GM19043 (cell line): ENCODE measurements at regions not wholly inside any gene's neighbourhood (a gene's known extent, or its start where the extent isn't known, plus 50 kb on each side); places are given as distances from the start of the nearest gene placed in this dataset.

Experiments
- ATAC-seq: cut with Tn5 transposase; IDR thresholded peaks from one replicate; pipeline ENCODE4 v1.9.1; 2021; ENCODE audit warnings: low read depth; ENCODE audit not compliant: unreplicated experiment

GRCh38 chrX:39704590-39704989 lies 393.2 kb downstream of the BCOR start:
- no peak for ATAC-seq

DNA sequence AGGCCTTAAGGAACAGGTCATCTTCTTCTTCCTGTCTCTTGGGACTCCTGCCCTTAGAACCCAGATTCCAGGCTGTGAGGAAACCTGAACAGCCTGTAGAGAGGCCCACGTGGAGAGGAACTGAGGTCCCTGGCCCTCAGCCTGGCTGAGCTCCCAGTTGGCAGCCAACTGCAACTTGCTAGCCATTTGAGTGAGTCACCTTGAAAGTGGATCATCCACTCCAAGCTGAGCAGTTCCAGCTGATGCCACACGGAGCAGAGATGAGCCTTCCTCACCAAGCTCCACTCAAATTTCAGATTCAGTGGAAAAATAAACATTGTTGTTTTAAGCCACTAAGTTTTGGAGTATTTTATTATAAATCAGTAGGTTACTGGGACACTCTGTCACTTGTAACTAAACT lies 392.5 kb downstream of the BCOR start:
- ATAC-seq, result no peak

GRCh38 chrX:39709364-39709763 lies 388.4 kb downstream of the BCOR start:
- no peak for ATAC-seq

- ATAC-seq, result no peak
These were observed 387.9 kb downstream of the BCOR start for GRCh38 chrX:39709812-39710211.

DNA sequence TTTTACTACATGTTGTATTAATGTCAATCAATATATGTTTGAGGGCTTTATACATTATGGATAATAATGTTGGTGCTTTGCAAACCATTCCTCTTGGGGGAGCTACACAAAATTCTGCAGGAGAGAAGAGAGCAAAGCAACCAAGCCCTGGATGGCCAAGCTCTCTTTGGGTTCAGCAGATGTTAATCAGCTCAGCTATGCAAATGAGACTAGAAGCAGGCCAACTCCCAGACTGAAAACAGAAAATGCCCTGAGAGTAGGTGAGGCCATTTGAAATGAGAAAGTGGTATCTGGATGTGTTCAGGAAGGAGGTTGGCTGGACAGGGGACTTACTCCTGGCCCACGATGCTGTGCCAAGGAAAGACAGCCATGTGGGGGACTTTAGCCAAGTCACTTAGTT lies 387.0 kb downstream of the BCOR start:
- ATAC-seq, result no peak

GRCh38 chrX:39714471-39714870 lies 383.3 kb downstream of the BCOR start:
- ATAC-seq, result no peak

- no peak for ATAC-seq
These were observed 381.4 kb downstream of the BCOR start for GRCh38 chrX:39716401-39716800.

- ATAC-seq, result no peak
These were observed 380.8 kb downstream of the BCOR start for GRCh38 chrX:39716802-39717540.

DNA sequence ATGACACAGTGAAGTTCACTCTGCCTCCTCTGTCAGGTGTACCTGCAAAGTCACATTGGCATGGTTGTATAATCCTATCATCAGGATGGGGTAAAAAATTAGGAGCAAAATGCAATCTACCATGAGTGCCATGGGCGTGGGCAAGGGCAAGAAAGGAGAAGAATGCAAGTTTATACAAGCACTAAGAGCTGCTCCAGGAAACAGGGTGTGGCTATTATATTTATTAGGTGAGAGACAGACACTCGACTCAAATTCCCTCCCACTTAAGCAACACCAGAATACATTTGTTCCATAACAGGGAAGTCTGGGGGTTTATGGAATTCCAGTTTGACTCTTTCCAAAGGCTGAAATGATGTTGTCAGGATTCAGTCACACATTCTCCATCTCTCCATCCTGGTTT lies 378.8 kb downstream of the BCOR start:
- no peak for ATAC-seq

DNA sequence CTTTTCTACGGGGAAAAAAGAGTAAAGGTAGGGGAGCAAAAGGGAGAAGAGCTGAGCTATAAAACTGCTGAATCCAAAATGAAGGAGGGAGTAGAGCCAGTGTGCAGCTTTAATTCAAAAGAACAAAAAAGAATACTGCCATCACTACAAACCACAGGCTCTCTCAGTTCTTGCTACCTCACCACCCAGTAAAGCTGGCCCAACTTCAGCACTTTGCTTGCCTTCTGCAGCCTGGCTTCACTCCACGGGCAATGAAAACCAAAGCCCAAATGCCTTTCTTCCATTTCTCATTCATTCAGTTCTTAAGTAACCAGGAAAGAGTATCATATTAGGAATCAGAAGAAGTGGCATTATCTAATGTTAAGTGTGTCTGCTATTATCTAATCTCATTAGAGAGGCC lies 376.8 kb downstream of the BCOR start:
- no peak for ATAC-seq

DNA sequence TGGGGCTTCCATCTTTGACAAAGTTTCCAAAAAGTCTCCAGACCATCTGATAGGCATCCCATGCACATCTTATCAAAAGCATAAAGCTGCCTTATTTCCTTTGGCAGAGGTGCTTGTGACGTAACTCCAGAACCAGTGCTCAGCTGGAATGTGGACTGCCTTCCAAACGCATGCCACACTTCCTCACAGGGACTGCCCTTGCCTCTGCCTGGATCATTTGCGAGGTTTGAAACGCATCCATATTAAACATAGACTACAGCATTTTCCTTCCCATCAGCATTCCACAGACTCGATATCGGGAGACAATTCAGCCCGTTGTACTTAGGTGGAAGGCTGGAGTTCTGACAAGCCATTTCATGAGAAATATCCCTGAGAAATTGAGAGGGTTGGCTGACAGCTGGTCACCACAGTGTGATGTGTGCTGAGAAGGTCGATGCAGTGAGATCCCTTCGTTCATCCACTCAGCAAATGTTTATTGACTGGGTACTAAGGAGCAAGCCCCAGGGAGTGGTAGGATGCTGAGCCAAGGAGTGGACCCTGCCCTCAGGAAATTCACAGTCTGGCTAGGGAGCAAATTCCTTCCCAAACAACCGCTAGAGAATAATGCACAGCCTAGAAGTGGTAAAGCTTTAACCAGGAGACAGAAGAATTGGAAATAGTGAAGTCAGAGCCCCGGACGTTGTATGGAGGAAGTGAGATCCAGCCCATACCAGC lies 376.0 kb downstream of the BCOR start:
- ATAC-seq, result no peak

GRCh38 chrX:39724544-39724943 lies 373.2 kb downstream of the BCOR start:
- no peak for ATAC-seq

GRCh38 chrX:39725114-39725513 lies 372.6 kb downstream of the BCOR start:
- ATAC-seq, result no peak

GRCh38 chrX:39725928-39726619 lies 371.7 kb downstream of the BCOR start:
- no peak for ATAC-seq

DNA sequence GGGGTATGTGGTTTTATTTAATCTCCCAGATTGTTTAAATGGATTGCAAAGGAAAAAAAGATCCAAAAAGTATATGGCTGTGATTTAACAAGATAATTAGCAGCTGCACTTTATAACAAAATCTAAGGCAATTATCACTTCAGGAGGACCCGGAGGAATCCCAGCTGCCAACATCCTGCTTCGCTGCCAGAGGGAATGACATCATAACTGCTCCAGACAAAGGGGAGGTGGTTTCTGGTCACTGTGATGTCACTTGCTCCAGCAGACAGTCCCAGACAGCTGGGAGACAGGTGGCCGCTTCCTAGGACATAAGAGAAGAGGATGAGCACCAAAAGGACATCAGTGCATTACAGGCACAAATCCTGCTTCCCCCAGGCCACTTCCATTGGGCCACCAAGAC lies 371.0 kb downstream of the BCOR start:
- no peak for ATAC-seq

DNA sequence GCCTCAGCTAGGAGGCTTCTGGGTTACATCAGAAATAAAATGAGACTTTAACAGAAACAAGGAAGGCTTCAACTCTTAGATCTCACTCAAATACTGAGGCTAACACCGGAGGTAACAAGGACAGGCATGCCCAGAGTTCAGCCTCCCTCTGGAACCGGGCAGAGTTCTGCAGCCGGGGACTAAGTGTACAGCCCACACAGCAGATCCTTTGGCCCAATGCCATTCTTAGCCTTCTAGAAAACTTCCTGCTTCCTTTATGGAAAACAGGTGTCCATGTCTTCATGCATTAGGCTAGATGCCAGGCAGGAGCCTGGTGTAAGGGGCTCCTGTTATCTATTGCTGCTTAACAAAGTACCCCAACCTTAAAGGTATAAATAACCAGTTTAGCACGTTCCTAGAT lies 369.7 kb downstream of the BCOR start:
- no peak for ATAC-seq

DNA sequence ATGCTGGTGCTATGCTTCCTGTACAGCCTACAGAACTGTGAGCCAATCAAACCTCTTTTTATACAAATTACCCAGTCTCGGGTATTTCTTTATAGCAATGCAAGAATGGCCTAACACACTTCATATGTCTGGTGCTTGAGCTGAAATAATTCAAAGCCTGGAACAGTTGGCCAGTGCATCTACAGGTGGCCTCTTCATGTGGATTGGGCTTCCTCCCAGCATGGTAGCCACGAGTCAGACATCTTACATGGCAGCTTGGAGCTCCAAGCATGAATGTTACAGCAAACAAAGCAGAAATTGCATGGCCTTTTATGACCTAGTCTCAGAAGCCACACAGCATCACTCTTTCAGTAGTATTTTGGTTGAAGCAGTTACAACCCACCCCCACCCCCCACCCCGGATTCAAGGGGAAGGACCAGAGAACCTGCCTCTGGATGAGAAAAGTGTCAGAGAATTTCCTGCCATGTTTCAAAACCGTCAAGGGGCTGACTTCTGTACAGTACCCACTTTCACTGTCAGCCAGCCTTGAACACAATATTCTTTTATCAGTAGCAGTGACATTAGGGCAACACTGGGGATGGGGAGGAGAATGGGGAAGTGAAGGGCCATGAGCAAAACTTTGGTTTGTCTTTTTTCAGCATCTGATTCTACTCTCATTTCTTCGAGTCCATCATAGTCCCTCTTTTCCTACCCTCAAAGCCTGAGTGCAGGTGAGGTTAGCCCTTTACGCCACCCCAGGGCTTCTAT lies 368.7 kb downstream of the BCOR start:
- ATAC-seq, result no peak

GRCh38 chrX:39729981-39730661 lies 367.6 kb downstream of the BCOR start:
- ATAC-seq, result no peak

GRCh38 chrX:39730662-39731329 lies 367.0 kb downstream of the BCOR start:
- no peak for ATAC-seq

GRCh38 chrX:39731330-39731667 lies 366.5 kb downstream of the BCOR start:
- no peak for ATAC-seq
